ENCODE measurements at regions not wholly inside any gene's neighbourhood (a gene's known extent, or its start where the extent isn't known, plus 50 kb on each side); places are given as distances from the start of the nearest gene placed in this dataset.
"Not testable (repeated sequence)": the region's sequence is repeated elsewhere in the genome, so short reads cannot be mapped to it uniquely, and the experiment has no call there.

DNA sequence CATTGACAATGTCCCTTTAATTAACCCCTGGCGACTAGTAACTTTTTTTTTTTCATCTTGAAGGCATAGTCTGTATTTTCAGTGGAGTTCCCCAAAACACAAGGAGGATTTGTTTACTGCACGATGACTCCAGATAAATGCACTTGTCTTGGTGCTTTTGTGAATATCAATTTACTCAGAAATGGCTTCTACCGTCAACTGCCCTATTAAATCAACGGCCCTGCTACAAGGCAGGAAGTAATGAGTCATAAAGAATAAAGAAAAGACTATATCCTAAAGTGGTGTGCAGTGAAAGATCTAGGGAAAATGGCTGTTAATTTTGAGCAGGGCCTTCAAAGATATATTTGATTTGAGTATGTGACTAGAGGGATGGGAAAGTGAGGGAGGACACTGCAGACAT lies 388.3 kb upstream of the CHD1 start:
- no peak for DNase-seq (ENCODE audit: low read depth, low spot score)

GRCh38 chr5:99316484-99316883 lies 387.7 kb upstream of the CHD1 start:
- DNase-seq (ENCODE audit: low read depth, low spot score) = no peak

DNA sequence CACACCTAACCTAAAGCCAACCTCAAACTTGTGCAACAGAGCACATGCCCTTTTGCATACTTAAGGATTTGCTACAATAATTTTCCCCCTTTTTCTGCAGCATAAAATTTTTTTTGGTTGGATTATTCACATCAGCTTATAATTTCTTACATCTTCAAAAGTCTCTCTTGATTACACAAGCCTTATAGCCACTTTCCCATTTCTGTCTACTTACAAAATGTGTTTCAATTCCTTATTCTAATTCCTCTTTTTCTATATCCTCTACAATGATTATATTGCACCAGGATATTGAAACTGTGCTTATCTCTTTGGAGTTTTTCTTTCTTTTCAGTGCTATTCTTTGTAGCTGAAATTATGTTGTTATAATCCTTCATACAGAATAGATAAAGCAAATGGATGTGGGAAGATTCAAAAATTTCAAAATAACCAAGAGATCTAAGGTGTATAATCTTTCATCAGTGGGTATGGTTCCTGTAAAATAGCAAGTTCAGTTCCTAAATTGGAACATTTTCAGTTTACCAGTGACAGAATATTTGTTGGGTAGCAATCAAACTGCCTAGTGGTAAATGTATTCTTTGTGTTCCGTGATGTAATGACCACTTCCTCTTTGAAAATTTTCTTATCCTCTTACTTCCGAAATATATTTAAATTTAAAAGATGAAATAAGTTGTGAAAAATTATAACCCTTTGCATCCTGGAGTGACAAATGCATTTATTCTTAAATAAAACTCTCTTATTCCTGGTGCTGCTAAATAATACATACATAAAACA lies 386.8 kb upstream of the CHD1 start:
- DNase-seq (ENCODE audit: low read depth, low spot score) = no peak

DNA sequence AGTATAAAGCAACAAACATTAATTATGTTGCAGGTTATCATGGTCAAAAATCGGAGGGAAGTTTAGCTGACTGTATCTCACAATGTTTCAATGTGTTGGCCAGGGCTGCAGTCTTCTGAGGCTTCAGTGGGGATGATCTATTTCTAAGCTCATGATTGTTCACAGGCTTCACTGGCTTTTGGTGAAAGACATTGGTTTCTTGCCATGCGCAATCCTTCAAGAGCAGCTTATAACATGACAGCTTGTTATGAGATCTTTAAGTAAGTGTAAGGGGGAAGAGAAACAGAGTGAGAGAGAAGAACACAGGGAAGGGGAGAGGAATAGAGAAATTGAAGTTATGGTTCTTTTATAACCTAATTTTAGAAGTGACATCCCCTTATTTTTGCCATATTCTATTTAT lies 385.9 kb upstream of the CHD1 start:
- DNase-seq (ENCODE audit: low read depth, low spot score) = no peak

- DNase-seq (ENCODE audit: low read depth, low spot score) = no peak
These were observed 379.3 kb upstream of the CHD1 start for GRCh38 chr5:99308131-99308530.

- DNase-seq (ENCODE audit: low read depth, low spot score) = no peak
These were observed 376.3 kb upstream of the CHD1 start for GRCh38 chr5:99305045-99305580.

- DNase-seq (ENCODE audit: low read depth, low spot score) = no peak
These were observed 356.8 kb upstream of the CHD1 start for GRCh38 chr5:99285606-99286005.

DNA sequence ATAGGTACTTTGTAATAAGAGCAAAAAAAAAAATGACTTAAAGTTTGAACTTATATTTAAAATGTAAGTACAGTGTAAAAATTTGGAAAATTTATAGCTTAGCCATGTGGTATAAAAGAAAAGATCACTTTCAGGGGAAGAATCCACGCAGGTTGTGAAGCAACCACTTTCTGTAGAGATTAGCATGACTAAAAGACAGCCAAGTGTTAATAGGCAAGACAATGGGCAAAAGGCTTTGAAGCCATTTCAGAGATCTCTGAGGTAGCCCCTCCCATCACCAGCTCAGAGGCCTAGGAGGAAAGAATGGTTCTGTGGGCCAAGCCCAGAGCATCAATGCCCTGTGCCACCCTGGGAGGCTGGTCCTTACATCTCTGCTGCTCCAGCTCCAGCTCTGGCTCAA lies 346.3 kb upstream of the CHD1 start:
- no peak for DNase-seq (ENCODE audit: low read depth, low spot score)

- DNase-seq (ENCODE audit: low read depth, low spot score) = no peak
These were observed 343.8 kb upstream of the CHD1 start for GRCh38 chr5:99272576-99272975.

DNA sequence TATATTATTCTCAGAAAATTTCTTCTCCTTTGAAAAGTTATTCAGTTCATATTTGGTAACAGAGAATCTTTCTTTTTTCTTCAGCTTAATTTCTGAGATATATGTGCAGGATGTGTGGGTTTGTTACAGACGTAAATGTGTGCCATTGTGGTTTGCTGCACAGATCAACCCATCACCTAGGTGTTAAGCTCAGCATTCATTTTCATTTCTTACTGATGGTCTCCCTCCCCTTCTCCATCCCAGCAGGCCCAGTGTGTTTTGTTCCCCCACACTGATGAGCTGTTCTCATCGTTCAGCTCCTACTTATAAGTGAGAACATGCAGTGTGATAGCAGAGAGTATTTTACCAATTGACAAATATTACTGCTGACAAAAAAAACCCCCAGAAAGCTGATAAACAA lies 330.0 kb upstream of the CHD1 start:
- no peak for DNase-seq (ENCODE audit: low read depth, low spot score)

- DNase-seq (ENCODE audit: low read depth, low spot score) = no peak
These were observed 319.3 kb upstream of the CHD1 start for GRCh38 chr5:99248066-99248465.

DNA sequence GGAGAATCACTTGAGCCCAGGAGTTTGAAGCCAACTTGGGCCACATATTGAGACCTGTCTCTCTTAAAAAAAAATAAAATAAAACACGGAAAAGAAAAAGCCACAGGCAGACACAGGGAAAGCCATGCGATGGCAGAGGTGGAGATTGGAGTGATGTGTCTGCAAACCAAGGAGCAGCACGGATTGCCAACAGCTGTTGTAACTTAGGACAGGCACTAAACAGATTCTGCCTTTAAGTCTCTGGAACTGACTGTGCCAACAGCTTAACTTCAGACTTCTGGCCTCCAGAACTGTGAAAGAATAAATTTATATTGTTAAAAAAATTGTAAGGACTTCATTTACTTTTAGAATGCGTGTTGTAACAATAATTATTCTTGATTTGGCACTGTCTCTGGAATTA lies 318.5 kb upstream of the CHD1 start:
- DNase-seq (ENCODE audit: low read depth, low spot score) = no peak

GRCh38 chr5:99243111-99243510 lies 314.3 kb upstream of the CHD1 start:
- DNase-seq (ENCODE audit: low read depth, low spot score) = no peak

- no peak for DNase-seq (ENCODE audit: low read depth, low spot score)
These were observed 311.1 kb upstream of the CHD1 start for GRCh38 chr5:99239826-99240360.

DNA sequence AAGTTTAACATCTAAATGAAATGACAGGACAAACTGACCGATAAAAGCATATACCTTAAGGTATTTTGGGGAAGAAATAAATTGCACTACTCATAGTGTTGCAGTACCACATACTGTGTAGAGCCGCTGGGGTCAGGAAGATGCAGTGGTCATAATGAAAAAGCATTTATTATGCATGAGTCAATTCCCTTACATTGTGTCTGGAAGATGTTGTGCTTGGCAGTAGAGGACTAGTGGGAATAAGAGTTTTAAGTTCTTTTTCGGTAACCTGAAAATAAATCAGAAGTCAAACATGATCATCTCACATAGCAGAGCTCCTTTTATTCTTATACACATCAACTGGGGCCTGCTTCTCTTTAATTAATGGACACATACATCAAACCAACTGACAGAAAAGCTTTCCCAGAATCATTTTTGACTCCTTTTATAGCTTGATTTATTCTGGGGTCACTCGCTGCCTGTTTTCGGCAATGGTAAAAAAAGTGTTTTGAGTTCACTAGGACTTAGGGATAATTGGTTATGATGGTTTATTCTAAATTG lies 262.5 kb upstream of the CHD1 start:
- peak; percentile 46 for DNase-seq (ENCODE audit: low read depth, low spot score)

GRCh38 chr5:99187611-99188010 lies 258.8 kb upstream of the CHD1 start:
- no peak for DNase-seq (ENCODE audit: low read depth, low spot score)

GRCh38 chr5:99179206-99179605 lies 250.4 kb upstream of the CHD1 start:
- no peak for DNase-seq (ENCODE audit: low read depth, low spot score)

GRCh38 chr5:99177796-99178195 lies 249.0 kb upstream of the CHD1 start:
- no peak for DNase-seq (ENCODE audit: low read depth, low spot score)

GRCh38 chr5:99176186-99176585 lies 247.4 kb upstream of the CHD1 start:
- DNase-seq (ENCODE audit: low read depth, low spot score) = no peak

DNA sequence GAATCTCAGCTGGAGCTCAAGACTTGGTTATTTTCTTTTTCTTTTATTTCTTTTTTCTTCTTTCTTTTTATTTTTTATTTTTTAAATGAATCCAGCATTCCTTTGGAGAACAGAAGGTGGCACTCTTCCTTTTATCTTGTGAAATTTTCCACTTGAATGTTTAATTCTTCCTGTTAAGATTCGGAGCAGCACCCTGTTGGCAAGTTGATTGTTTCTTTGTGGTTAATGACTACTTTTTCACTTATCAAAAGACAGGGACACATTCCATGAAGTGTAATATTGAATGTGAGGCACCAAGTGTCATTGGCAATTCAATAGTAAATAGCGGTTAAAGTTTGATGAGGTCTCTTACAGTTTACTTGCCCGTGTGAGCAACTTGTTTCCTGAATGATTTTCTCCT lies 240.5 kb upstream of the CHD1 start:
- peak; percentile 65 for DNase-seq (ENCODE audit: low read depth, low spot score)

DNA sequence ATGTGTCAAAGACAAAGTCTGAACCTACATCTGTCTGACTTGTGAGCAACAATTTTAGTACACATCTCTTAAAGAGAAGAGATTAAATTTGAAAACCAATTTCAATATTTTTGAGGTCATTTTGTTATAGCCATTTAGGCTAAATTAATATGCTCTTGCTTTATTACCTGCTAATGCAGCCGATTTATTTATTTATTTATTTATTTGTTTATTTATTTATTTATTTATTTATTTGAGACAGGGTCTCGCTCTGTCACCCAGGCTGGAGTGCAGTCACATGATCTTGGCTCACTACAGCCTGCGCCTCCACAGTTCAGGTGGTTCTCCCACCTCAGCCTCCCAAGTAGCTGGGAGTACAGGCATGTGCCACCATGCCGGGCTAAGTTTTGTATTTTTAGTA lies 232.7 kb upstream of the CHD1 start:
- DNase-seq (ENCODE audit: low read depth, low spot score) = not testable (repeated sequence)

GRCh38 chr5:99156688-99157087 lies 227.9 kb upstream of the CHD1 start:
- no peak for DNase-seq (ENCODE audit: low read depth, low spot score)

- DNase-seq (ENCODE audit: low read depth, low spot score) = not testable (repeated sequence)
These were observed 214.5 kb upstream of the CHD1 start for GRCh38 chr5:99143283-99143795.
